PFSK-1 (cell line): ENCODE measurements at regions not wholly inside any gene's neighbourhood (a gene's known extent, or its start where the extent isn't known, plus 50 kb on each side); places are given as distances from the start of the nearest gene placed in this dataset.

Experiments
- FOXP2 ChIP-seq: optimal IDR thresholded peaks from 2 replicates; pipeline ENCODE3; 2011; ENCODE audit warnings: borderline replicate concordance, control low read depth, inconsistent platforms; ENCODE audit not compliant: insufficient read depth; ENCODE audit errors: extremely low read length, extremely low read depth
- POLR2AphosphoS5 ChIP-seq: IDR thresholded peaks from 2 replicates; pipeline ENCODE4 v1.6.1; 2012; ENCODE audit warnings: low read depth, mild to moderate bottlenecking, control low read depth, low read length, moderate library complexity
- REST ChIP-seq, 2 experiments: IDR thresholded peaks; 2 replicates each; pipeline versions ENCODE4 v1.6.1 to v1.8.0; 2011 to 2012; ENCODE audit warnings: low read depth in 2 of 2, low read length in 2 of 2, control low read depth in 1 of 2, inconsistent platforms in 1 of 2, mild to moderate bottlenecking in 1 of 2, moderate library complexity in 1 of 2; ENCODE audit not compliant: insufficient read depth in 1 of 2
- SIN3A ChIP-seq: IDR thresholded peaks from 2 replicates; pipeline ENCODE4 v1.6.1; 2012; ENCODE audit warnings: mild to moderate bottlenecking, low read length, moderate library complexity, borderline replicate concordance; ENCODE audit not compliant: insufficient read depth
- TAF1 ChIP-seq: IDR thresholded peaks from 2 replicates; pipeline ENCODE4 v1.6.1; 2012; ENCODE audit warnings: low read length, control low read depth, borderline replicate concordance; ENCODE audit not compliant: insufficient read depth

GRCh38 chr4:181018913-181019312, 1224.3 kb upstream of the TENM3 start:
- TF ChIP-seq POLR2AphosphoS5 = no peak
- no peak for TF ChIP-seq TAF1
- TF ChIP-seq SIN3A = no peak
- TF ChIP-seq REST (IDR thresholded peaks at IDR 0.05; ENCODE audit: insufficient read depth in 1 of 2, low read depth in 2 of 2, low read length in 2 of 2) = no peak
- TF ChIP-seq FOXP2 = no peak
